Stimulated activated naive CD8-positive, alpha-beta T cell treated with anti-CD3 and anti-CD28 coated beads, Interleukin-15, Interleukin-2, amounts not matched to agents 100 ng/mL and 50 ng/mL, for 24 hours (primary cell): ENCODE measurements at regions not wholly inside any gene's neighbourhood (a gene's known extent, or its start where the extent isn't known, plus 50 kb on each side); places are given as distances from the start of the nearest gene placed in this dataset.

Experiments used
- H3K27ac Mint-ChIP-seq: one replicate; pipeline ENCODE4 v1.8.0; 2021; ENCODE audit warnings: mild to moderate bottlenecking, mixed read lengths
- H3K27me3 Mint-ChIP-seq: one replicate; pipeline ENCODE4 v1.8.0; 2021; ENCODE audit warnings: mixed read lengths
- H3K36me3 Mint-ChIP-seq: one replicate; pipeline ENCODE4 v1.8.0; 2021; ENCODE audit warnings: low read depth, mixed read lengths
- H3K4me1 Mint-ChIP-seq: one replicate; pipeline ENCODE4 v1.8.0; 2021; ENCODE audit warnings: low read depth, mixed read lengths
- H3K4me3 Mint-ChIP-seq: one replicate; pipeline ENCODE4 v1.8.0; 2021; ENCODE audit warnings: mild to moderate bottlenecking, mixed read lengths
- H3K9me3 Mint-ChIP-seq: one replicate; pipeline ENCODE4 v1.8.0; 2021; ENCODE audit warnings: mixed read lengths

DNA sequence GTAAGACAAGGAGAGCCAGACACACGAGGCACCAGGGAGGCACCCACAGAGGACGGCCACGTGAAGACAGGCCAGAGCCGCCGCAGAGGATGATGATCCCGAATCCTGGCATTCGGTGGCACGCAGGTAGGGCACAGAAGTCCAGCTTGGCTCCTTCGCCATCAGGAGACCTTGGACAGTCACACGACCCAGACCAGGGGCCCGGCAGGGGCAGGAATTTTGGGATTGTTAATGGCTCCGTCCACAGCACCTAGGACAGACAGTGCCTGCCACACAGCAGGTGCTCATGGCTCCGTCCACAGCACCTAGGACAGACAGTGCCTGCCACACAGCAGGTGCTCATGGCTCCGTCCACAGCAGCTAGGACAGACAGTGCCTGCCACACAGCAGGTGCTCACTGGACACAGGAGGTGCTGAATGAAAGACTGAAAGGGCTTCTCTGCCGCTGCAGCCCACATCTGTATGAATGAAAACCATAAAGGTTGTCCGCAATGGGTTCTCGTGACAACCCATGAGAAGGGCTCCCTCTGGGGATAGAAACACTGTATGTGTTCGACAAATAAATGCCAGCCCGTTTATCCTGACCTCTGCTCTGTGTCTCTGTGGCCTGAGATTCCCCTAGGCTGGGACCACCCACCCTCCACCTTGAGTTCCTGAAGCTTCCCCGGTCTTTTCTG is 341.6 kb downstream of the CTTN start:
- no peaks in the 10 kb centered on the region for H3K9me3 Mint-ChIP-seq
- H3K27ac Mint-ChIP-seq, result no peak overlapping the region
- no peaks in the 10 kb centered on the region for H3K27me3 Mint-ChIP-seq
- H3K36me3 Mint-ChIP-seq, result no peaks in the 10 kb centered on the region
- H3K4me3 Mint-ChIP-seq, result no peak overlapping the region
- H3K4me1 Mint-ChIP-seq, result no peaks in the 10 kb centered on the region

GRCh38 chr11:70740488-70740851 is 342.1 kb downstream of the CTTN start:
- no peak overlapping the region for H3K4me3 Mint-ChIP-seq
- no peaks in the 10 kb centered on the region for H3K27me3 Mint-ChIP-seq
- no peaks in the 10 kb centered on the region for H3K36me3 Mint-ChIP-seq
- H3K9me3 Mint-ChIP-seq, result no peaks in the 10 kb centered on the region
- no peaks in the 10 kb centered on the region for H3K4me1 Mint-ChIP-seq
- H3K27ac Mint-ChIP-seq, result no peak overlapping the region

DNA sequence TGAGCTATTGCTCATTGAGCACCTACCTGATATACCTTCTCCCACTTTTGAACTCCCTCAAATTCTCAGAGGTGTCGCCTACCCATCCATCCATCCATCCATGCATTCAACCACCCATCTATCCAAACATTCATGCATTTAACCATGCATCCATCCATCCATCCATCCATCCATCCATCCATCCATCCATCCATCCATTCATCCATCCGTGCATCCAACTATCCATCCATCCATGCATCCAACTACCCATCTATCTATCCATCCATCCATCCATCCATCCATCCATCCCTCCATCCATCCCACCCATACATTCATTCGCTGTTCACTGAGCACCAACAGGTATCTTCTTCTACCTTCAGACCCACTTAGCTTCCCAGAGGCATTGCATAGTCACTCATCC is 342.8 kb downstream of the CTTN start:
- Mint-ChIP-seq H3K9me3 (no peaks in the 10 kb centered on the region), H3K4me1 (no peaks in the 10 kb centered on the region), H3K27ac (no peak overlapping the region), H3K36me3 (no peaks in the 10 kb centered on the region), H3K27me3 (no peaks in the 10 kb centered on the region), H3K4me3 (no peak overlapping the region)

DNA sequence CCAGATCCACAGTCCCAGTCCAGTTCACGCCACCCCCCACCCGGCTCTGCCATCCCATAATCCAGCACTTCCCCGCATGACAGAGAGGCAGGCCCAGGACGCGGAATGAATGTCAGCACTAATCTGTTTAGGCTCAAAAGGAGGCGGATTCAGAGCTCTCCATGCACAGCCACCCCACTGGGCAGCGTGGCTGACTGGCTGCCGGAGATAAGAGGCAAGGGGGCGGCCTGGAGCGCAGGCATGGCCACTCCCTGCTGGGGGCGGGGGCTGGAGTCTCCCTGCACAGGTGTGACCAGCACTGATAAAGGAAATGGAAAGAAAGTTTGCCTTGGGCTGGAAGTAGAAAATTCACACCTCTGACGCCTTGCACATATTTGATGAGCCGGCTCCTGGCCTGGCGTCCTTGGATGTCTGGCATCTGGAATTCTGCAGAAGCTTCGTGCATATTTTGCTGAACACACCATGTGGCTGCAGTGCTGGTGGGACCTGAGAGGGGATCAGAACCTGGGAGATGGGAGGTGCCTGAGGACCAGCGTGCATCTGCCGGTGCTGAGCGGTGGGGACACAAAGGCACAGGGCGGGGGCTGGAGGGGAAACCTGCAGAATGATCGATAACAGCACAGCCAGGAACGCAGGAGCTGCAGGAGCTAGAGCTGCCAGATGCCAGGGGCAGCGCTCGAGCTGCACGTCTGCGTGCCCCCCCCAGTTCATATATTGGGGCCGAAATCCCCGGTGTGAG is 344.4 kb downstream of the CTTN start:
- no peaks in the 10 kb centered on the region for H3K36me3 Mint-ChIP-seq
- no peak overlapping the region for H3K4me3 Mint-ChIP-seq
- no peak overlapping the region for H3K27ac Mint-ChIP-seq
- no peaks in the 10 kb centered on the region for H3K27me3 Mint-ChIP-seq
- no peaks in the 10 kb centered on the region for H3K4me1 Mint-ChIP-seq
- no peaks in the 10 kb centered on the region for H3K9me3 Mint-ChIP-seq

GRCh38 chr11:70743329-70743728 is 345.0 kb downstream of the CTTN start:
- Mint-ChIP-seq H3K27ac (no peak overlapping the region), H3K4me3 (no peak overlapping the region), H3K4me1 (no peaks in the 10 kb centered on the region), H3K27me3 (no peaks in the 10 kb centered on the region), H3K9me3 (no peaks in the 10 kb centered on the region), H3K36me3 (no peaks in the 10 kb centered on the region)

DNA sequence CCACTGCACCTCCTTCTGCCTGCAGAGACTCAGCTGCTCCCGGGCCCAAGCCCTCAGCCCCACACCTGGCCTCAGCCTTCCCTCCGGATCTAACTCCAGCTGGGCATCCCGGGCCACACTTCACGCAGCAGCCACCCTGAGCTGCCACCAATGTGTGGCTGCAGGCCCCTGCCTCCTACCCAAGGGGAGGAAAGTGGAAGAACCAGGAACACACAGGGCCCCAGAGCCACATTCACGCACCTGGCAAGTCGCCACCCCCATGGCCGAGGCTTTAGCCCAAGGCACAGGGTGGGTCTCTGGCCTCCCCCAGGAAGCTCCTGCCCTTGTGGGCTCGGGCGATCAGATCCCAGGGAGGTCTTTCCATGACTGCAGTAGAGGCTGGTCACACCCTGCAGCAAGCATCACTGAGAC is 345.6 kb downstream of the CTTN start:
- H3K27me3 Mint-ChIP-seq, result no peaks in the 10 kb centered on the region
- H3K9me3 Mint-ChIP-seq, result peaks cover 5% of the 10 kb centered on the region
- H3K4me3 Mint-ChIP-seq, result no peak overlapping the region
- H3K4me1 Mint-ChIP-seq, result no peaks in the 10 kb centered on the region
- H3K36me3 Mint-ChIP-seq, result no peaks in the 10 kb centered on the region
- H3K27ac Mint-ChIP-seq, result no peak overlapping the region

- Mint-ChIP-seq H3K36me3 (peaks cover 3% of the 10 kb centered on the region), H3K27ac (no peak overlapping the region), H3K4me3 (no peak overlapping the region), H3K27me3 (no peaks in the 10 kb centered on the region), H3K4me1 (no peaks in the 10 kb centered on the region), H3K9me3 (peaks cover 12% of the 10 kb centered on the region)
These were observed 346.3 kb downstream of the CTTN start for GRCh38 chr11:70744396-70745185.

- H3K9me3 Mint-ChIP-seq, result peaks cover 15% of the 10 kb centered on the region
- peaks cover 3% of the 10 kb centered on the region for H3K36me3 Mint-ChIP-seq
- no peak overlapping the region for H3K4me3 Mint-ChIP-seq
- no peak overlapping the region for H3K27ac Mint-ChIP-seq
- no peaks in the 10 kb centered on the region for H3K27me3 Mint-ChIP-seq
- no peaks in the 10 kb centered on the region for H3K4me1 Mint-ChIP-seq
These were observed 347.1 kb downstream of the CTTN start for GRCh38 chr11:70745451-70745850.

GRCh38 chr11:70745941-70746340 is 347.6 kb downstream of the CTTN start:
- H3K27me3 Mint-ChIP-seq, result no peaks in the 10 kb centered on the region
- H3K4me1 Mint-ChIP-seq, result no peaks in the 10 kb centered on the region
- H3K36me3 Mint-ChIP-seq, result peaks cover 3% of the 10 kb centered on the region
- no peak overlapping the region for H3K4me3 Mint-ChIP-seq
- no peak overlapping the region for H3K27ac Mint-ChIP-seq
- H3K9me3 Mint-ChIP-seq, result peaks cover 19% of the 10 kb centered on the region

DNA sequence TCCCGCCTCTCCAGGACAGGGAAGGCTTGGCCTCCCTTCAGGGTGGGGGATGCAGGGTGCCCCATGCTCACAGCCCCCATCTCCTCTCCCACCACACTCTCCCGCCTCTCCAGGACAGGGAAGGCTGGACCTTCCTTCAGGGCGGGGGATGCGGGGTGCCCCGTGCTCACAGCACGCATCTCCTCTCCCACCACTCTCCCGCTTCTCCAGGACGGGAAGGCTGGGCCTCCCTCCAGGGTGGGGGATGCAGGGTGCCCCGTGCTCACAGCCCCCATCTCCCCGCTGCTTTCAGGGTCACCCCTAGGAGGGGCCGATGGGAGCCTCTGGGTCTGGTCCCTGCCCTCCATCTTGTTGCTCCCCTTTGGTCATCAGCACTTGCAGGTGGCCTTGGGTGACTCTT is 348.0 kb downstream of the CTTN start:
- H3K36me3 Mint-ChIP-seq, result peaks cover 3% of the 10 kb centered on the region
- no peaks in the 10 kb centered on the region for H3K4me1 Mint-ChIP-seq
- no peak overlapping the region for H3K4me3 Mint-ChIP-seq
- H3K9me3 Mint-ChIP-seq, result peaks cover 24% of the 10 kb centered on the region
- no peaks in the 10 kb centered on the region for H3K27me3 Mint-ChIP-seq
- H3K27ac Mint-ChIP-seq, result no peak overlapping the region

GRCh38 chr11:70747285-70747684 is 349.0 kb downstream of the CTTN start:
- H3K4me3 Mint-ChIP-seq, result no peak overlapping the region
- H3K4me1 Mint-ChIP-seq, result no peaks in the 10 kb centered on the region
- no peaks in the 10 kb centered on the region for H3K27me3 Mint-ChIP-seq
- peaks cover 3% of the 10 kb centered on the region for H3K36me3 Mint-ChIP-seq
- H3K9me3 Mint-ChIP-seq, result peaks cover 28% of the 10 kb centered on the region
- H3K27ac Mint-ChIP-seq, result no peak overlapping the region

DNA sequence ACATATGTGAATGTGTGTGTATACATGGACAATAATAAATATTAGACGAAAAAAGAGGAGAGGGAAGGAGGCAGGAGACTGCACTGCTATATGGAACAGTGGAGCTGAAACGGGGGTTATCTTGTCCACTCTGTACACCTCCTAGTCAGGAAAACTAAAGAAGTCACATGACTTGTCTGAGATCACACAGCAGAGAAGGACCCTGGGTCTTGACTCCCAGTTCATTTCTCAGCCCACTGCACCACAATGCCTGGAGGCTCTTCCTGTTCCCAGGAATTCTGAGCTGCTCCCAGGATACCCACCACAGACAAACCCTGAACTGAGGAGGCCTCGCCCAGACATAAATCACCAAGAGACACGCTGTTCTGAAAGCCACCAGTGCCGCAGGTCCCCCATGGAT is 349.6 kb downstream of the CTTN start:
- H3K4me1 Mint-ChIP-seq, result no peaks in the 10 kb centered on the region
- no peaks in the 10 kb centered on the region for H3K27me3 Mint-ChIP-seq
- H3K27ac Mint-ChIP-seq, result no peak overlapping the region
- H3K9me3 Mint-ChIP-seq, result peaks cover 28% of the 10 kb centered on the region
- H3K36me3 Mint-ChIP-seq, result peaks cover 3% of the 10 kb centered on the region
- H3K4me3 Mint-ChIP-seq, result no peak overlapping the region

GRCh38 chr11:70751142-70751734 is 352.9 kb downstream of the CTTN start:
- Mint-ChIP-seq H3K4me3 (no peak overlapping the region), H3K36me3 (peaks cover 3% of the 10 kb centered on the region), H3K9me3 (peaks cover 31% of the 10 kb centered on the region), H3K27ac (no peak overlapping the region), H3K27me3 (peaks cover 4% of the 10 kb centered on the region), H3K4me1 (no peaks in the 10 kb centered on the region)

GRCh38 chr11:70755410-70756158 is 357.3 kb downstream of the CTTN start:
- Mint-ChIP-seq H3K27me3 (peaks cover 13% of the 10 kb centered on the region), H3K27ac (no peak overlapping the region), H3K9me3 (peaks cover 17% of the 10 kb centered on the region), H3K36me3 (no peaks in the 10 kb centered on the region), H3K4me3 (no peak overlapping the region), H3K4me1 (no peaks in the 10 kb centered on the region)
